HG03135 (cell line): ENCODE measurements at regions not wholly inside any gene's neighbourhood (a gene's known extent, or its start where the extent isn't known, plus 50 kb on each side); places are given as distances from the start of the nearest gene placed in this dataset.

Experiments
- ATAC-seq: cut with Tn5 transposase; IDR thresholded peaks from one replicate; pipeline ENCODE4 v1.9.1; 2021; ENCODE audit warnings: mild to moderate bottlenecking, moderate library complexity; ENCODE audit not compliant: unreplicated experiment

DNA sequence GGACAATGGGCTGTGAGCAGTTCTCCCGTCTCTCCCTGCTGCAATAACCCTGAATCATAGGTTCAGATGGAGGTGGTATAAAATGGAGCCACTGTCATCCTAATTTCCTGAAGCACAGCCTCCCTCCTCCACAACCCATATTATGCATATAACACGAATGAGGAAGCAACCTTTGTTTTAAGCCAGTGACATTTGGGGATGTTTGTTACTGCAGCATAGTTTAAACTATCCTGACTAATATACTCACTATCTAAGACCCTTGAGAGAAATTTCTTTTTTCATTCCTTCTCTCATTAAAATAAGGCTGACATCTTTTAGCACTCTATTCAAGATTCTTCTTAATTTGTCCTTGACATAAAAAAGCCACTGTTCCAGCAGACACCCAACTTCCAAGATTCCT is 413.4 kb downstream of the SOX9 start:
- no peak for ATAC-seq

DNA sequence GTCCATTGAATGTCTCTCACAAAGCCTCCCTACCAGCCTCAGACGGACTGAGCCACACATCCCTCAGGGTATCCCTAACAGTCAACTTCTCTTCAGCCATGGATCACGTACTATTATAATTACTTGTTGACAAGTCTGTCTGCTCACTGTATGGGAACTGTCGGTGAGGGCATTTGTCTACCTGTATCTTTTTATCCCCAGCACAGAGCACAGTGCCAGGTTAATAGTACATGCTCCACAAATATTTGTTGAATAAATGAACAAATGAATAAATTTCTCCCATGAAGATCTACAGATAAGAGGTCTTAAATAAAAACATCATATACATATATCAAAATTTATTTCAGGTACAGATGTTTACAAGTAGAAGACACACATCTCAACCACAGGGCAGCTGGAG is 414.0 kb downstream of the SOX9 start:
- ATAC-seq, result no peak

DNA sequence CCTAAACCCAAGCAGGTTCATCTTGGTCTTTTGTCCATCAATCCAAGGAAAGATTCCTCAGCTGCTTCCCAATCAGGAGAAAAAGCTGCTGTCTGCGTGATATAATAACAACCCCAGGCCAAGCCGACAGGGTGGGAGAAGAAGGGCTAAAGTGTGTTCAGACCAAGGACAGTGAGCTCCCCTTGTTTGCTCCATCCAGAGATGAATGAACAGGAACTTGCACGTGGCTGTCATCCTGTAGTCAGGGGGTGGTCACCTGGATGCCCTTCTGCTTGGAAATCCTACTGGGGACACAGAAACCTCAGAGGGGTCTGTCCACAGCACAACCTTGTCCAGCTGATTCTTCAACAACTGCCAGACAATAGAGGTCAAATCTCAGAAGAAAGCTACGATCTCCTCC is 414.5 kb downstream of the SOX9 start:
- ATAC-seq, result no peak

DNA sequence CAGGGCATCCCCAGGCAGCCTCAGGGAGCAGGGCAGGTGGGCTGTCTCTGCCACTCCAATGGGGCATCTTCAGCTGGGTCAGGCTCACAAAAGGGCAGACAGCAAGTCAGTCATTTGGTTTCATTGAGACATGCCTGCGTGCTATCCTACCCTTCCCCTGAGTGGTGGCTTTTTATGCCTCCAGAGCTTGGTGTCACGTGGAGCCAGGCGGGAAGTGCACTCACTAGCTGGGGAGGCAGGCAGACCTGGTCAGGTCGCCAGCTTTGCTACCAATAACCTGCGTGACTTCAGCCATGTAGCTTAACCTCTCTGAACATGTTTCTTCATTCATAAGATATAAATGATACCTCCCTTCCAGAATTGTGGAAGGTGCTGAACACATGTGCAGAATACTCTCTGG is 415.0 kb downstream of the SOX9 start:
- ATAC-seq, result no peak

DNA sequence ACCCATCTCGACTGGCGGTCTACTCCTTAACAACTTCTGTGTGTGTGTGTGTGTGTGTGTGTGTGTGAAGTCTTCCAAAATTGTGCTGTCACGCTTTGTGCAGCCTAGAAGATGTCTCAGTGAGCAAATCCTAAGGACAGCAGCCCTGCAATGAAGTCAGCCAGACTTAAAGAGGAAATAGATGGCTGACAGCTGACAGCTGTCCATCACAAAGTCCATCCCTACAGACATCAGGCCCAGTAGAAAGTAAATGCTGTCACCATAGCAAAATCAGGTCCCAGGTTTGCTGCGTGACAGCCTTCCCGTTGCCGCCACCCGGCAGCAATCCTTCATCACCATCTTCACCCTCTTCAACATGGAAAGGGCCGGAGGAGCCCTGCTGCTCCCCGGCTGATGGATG is 416.0 kb downstream of the SOX9 start:
- ATAC-seq, result no peak

DNA sequence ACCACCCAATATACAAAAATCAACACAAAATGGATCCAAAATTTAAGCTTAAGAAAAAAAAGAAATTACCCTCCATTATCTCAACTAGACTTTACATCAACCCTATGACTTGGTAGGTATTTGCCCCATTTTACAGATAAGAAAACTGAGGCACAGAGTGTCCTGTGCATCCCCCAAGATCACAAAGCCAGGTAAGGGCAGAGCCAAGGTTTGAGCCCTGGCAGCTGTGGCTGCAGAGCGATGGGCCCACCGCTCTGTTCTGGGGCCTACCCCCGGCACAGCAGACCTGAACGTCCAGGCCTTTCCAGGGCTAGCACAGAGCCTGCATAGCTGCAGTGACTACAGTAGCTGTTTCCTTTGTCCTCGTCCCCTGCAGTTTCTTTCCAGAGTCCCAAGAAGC is 417.6 kb downstream of the SOX9 start:
- no peak for ATAC-seq

DNA sequence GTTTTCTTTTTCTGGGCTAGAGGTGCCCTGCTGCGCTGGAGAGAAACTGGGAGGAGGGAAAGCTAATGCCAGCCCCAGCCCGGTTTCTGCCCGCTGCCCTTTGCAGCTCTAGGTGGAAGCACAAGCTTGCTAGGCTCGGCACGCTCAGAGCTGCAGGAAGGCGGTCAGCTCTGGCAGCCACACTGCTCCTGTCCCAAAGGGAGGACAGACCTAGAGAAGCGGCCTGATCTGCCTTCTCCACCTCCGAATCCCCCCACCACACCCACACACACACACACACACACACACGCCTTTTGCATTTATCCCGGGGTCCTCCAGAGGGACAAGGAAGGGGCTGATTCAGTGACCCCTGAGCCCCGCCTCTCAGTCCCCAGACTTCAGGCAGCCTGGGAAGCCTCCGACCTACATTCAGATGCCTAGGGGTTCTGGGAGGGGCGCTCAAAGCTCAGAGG is 418.1 kb downstream of the SOX9 start:
- ATAC-seq, result no peak

DNA sequence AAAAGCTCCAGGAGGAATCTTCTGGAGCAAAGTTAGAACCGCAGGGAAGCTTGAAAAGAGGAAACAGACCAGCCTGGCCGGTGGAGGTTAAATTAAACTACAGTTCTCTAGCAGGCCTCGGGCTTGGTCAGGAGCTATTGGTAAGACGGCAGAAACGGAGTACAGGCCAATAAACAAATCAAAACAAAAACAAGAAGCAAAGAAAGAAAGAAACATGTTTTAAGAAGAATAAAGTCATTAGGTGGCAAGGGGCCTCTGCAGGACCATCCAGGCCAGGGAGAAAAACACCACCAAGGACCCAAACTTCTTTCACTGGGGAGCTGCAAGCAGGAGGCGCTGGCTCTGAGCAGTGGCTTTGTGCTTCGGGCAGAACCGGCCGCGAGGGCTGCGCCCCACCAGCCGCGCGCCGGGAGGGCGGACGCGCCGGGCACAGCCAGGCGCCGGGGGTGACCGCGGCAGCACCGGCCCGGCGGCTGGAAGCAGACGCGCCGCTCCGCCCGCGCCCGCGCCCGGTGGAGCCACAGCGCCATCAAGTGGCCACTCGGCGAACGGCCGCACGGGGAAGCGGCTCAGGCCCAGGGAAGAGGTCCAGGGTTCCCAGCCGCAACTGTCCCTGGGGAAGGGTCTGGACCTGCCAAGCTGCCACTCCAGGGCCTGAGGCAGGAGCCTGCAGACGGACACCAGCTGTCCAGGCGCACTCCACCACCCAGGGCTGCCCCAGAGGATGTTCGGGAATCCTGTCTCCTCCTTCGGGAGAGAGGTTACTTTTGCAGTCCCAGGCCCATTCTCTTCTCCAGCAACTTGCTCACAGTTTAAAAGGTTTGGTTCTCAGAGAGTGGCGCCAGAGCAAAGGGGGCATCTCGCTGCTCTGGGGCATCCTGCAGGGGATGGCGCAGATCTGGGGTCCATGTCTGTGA is 419.4 kb downstream of the SOX9 start:
- ATAC-seq, result peak; percentile 83

DNA sequence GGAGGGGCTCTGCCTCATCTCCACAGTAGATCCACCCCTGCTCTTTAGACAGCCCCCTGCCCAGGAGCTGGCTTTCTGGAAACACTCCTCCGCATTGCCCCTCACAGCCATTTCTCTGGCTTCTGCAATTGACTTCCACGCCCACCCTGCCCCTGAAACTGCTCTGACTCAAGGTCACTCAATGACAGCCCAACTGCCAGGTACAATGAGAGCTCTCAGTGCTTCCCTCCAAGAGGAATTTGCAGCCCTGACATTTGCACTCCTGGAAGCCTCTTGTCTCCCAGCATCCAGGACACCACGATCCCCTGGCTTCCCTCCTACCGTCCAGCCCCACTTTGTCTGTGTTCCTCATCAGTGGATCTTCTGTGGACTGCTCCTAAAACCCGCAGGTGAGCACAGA is 421.5 kb downstream of the SOX9 start:
- ATAC-seq, result no peak

DNA sequence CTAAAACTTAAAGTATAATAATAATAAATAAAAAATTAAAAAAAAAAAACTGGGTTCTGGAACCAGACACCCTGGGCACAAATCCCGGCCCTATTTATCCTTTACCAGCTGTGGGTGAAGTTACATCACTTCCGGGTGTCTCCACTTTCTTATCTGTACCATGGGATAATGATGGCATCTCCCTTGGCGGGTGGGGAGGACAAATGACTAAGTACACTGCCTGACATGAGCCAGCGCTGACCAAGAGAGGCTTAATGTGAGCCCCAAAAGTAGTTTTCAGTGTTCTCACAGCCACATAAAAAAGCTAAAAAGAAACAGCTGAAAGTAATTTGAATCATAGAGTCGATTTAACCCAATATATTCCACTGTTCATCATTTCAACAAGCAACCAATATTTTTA is 424.9 kb downstream of the SOX9 start:
- ATAC-seq, result no peak

DNA sequence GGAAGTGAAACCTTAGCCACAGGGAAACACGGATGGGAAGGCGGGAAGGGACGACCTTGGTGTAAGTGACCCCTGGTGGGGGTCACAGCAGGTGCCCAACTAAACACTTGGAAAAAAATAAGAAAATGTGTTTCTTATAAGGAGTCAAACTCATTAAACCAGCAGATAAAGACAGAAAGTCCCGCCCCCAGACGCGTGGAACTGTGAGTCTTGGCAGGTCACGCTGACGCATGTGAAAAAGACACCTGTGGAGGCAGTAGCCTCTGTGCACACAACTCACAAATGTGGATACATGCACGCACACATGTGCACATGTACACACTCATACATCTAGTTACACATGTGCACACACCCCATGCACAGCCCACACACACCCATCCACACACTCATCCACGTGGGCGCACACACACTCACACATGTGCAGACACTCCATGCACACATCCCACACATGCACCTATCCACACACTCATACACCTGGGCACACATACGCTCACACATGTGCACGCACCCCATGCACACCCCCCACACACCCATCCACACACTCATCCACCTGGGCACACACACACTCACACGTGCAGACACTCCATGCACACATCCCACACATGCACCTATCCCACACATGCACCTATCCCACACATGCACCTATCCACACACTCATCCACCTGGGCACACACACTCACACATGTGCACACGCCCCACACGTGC is 432.4 kb downstream of the SOX9 start:
- no peak for ATAC-seq

DNA sequence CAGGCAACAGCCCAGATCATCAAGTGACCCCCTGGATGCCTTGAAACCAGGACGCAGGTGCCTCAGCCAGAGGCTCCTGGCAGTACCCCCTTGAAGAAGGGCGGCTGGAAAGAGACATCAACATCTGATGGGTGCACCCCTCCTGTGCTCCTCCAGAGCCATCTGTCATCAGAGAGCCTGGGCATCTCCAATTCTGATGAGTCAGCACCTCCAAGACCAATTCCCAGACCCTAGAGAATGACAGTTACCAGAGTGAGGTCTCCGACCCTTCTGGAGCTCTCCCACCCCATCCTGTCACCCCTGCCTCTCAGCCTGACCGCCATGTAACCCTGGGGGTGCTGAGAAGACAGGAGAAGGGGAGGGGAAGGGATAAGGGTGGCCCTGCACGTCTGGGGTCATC is 433.7 kb downstream of the SOX9 start:
- no peak for ATAC-seq

DNA sequence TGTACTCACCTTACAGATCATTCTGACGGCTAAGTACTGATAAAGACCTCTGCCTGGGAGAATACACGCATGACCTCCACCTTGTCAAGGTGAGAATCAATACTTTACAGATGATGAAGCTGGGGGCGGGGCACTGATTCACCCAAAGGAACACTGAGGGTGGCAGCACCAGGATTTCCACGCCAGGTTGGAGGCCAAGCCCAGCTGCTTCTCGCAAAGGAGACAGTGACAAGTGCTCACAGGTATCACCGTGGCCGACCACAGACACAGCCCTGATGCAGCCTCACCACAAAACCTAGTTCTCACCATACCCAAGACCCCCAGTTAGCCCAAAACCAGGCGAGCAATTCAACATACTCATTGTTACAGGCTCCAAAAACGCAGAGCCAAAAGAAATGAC is 434.2 kb downstream of the SOX9 start:
- ATAC-seq, result no peak

DNA sequence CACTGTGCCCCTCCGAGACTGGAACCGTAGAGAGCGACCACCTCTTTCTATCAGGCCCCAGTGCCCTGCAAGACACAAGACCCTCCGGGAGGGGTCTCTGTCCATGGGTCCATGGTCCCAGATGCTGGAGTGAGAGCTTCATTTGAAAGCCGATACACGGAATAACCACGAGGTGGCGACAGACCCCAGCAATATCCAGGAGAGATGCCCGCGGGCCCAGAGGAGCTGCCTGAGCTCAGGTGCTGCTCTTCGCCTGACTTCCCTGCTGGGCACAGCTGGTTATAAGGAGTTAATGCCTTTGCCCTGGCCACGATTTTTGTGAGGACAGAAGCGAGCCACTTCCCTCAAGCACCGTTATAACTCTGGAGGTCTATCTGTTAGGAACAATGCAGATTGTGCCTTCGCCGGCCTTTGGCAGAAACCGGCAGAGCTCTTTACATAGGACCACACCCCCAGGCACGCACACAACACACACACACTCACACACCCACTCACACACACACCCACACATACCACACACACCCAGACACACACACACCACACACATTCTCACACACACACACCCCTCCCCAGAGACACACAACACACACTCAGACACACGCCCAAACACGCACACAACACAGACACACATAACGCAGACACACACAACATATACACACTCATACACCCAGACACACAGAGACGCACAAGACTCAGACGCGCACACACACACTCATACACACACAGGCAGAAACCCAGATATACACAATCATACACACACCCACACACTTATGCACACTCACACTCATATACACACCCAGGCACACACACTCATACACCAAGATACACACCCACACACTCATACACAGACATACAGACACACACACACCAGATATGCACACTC is 436.4 kb downstream of the SOX9 start:
- ATAC-seq, result peak; percentile 73

DNA sequence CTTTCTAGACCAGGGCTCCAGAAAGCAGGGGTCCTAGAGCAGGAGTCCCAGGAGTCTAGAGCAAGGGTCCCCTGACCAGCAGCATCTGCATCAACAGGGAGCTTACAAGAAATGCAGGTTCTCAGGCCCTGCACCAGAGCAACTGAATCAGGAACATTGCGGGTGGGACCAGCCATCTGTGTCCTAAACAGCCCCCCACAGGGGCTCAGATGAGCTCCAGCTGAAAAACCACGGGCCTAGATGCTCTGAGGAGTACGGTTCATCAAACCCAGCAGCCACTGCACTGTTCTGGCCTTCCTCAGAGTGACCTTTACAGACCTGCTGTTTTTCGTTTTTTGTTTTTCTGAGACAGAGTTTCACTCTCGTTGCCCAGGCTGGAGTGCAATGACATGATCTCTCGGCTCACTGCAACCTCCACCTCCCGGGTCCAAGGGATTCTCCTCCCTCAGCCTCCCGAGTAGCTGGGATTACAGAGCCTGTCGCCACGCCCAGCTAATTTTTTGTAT is 438.2 kb downstream of the SOX9 start:
- ATAC-seq, result no peak

DNA sequence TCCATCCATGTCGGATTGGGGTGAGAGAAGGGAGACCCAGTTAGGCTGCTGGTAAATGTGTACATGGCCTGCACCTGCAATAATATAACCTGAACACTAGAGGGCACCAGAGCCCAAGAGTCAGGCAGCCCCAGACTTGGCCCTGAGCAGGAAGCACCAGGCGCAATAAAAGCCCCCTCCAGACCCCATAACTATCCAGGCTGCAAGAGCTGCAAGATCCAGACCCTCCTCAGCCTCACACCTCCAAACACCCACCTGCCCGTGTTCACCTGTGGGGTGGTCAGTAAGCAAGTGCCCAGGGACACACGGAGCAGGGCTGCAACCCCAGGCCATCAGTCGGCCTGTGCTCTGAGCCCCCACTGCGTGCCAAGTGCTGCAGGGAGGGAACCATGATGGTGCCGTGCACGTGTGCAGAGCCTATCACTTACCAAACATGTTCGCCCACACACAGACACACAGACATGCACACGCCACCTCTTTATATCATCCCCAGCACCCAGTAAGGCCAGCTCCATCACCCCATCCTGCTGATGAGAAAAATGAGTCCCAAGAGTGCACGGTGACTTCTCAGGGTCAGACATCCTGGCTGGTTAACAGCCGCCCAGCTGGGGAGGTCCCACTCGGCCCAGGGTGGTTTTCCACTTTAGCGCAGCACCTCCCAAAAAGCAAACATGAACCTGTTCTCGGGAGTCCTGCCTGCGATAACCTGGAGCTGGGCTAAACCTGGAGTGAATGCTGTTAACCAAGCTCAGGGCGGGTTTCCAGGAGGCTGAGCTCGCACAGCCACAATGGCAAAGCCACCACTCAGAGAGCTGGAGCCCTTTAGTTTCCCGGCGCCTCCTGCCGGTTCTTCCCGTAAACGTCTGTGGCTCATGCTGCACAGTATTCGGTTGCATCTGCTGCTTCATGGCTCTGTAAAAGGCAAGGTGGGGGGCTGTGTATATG is 439.8 kb downstream of the SOX9 start:
- ATAC-seq, result peak; percentile 67

DNA sequence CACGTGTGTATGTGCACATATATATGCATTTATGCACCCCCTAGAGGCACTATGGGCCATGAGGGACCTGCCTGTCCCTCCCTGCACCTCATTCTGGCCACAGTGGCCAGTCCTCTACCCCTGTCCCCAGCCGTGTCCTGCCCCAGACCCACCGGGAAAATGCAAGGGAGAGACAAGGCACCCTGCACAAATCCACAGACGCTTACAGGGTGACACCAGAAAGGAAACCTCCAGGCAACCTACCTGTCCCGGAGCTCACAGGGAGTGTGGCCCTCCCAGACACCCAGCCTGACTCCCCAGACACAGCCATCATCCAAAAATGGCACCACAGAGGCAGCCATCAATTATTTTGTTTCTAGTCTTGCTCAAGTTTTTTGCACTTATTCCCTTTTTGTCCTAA is 440.4 kb downstream of the SOX9 start:
- ATAC-seq, result no peak

DNA sequence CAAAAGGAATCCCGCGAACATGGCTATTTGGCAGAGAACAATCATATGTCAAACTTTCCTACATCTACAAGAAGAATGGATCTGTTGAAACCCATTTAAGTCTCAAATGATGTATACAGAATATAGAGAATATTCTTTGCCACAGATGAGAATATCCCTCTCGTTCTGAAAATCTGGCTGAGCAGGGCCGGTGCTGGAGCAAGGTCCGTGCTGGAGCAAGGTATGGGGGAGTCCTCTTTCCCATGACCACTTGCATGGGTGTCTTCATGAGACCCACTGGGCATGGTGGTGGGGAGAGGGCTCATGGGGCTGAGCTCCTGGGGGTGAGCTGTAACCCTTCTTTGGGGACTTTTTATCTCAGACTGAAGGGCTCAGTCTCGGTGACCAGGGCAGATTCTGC is 440.9 kb downstream of the SOX9 start:
- ATAC-seq, result no peak

DNA sequence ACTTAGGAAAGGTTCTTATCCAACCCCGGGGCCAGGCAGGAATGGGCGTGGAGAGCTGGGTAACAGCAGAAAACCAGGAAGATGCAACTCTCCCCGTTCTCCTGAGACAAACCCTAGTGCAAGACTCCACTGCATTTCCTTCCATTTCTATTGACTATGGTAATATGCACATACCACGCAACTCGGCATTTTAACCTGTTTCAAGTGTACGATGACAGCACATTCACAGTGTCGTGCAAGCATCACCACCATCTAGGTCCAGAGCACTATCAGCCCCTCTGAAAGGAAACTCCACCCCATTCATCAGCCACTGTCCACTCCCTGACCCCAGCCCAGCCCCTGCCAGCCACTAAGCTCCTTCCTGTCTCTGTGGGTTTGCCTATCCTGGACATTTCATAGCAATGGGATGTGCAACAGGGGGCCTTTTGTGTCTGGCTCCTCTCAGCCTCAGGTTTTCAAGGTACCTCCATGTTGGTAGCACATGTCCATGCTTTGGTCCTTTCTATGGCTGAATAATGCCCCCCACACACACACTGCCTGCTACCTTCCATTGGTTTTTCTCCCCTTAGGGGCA is 441.9 kb downstream of the SOX9 start:
- no peak for ATAC-seq

DNA sequence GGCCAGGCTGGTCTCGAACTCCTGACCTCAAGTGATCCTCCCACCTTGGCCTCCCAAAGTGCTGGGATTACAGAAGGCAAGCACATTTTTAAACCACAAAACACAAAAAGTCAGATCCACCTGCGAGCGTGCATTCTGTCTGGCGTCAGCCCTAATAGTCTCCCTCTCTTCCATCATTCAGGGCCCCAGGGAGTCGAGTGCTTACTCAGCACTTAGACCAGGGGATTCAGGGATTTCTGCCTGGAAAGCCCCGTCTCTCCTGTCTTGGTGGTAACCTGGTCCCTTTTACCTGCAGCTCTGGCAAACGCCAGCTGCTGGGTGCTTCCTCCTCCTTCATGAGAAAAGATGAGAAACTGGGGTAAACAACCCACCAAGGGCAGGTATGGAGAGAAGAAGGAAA is 443.1 kb downstream of the SOX9 start:
- ATAC-seq, result no peak
